Activated B cell treated with CpG ODN at 0.5 μM for 24 hours (primary cell): ENCODE measurements at regions not wholly inside any gene's neighbourhood (a gene's known extent, or its start where the extent isn't known, plus 50 kb on each side); places are given as distances from the start of the nearest gene placed in this dataset.

Experiments
- ATAC-seq: fragments of 200-7000 bp; cut with Tn5 transposase; one replicate; pipeline ENCODE4 v1.10.0; 2021; ENCODE audit warnings: low read depth, mild to moderate bottlenecking, moderate library complexity
- CTCF ChIA-PET: fragments of 350-600 bp; sonication (Branson Sonifier 250); formaldehyde crosslinking; loops from one replicate; lab custom pipeline; 2021; ENCODE audit warnings: antibody characterized with exemption; lab: Charles Lee
- POLR2A ChIA-PET: fragments of 350-600 bp; sonication (Branson Sonifier 250); formaldehyde crosslinking; loops from one replicate; lab custom pipeline; 2021; ENCODE audit warnings: antibody characterized with exemption; lab: Charles Lee
- DNase-seq: peaks from one replicate; pipeline ENCODE4 v3.0.0; 2022
- H3K27ac Mint-ChIP-seq: one replicate; pipeline ENCODE4 v1.8.0; 2020; ENCODE audit warnings: mixed read lengths
- H3K27me3 Mint-ChIP-seq: one replicate; pipeline ENCODE4 v1.8.0; 2021; ENCODE audit warnings: mixed read lengths
- H3K36me3 Mint-ChIP-seq: one replicate; pipeline ENCODE4 v1.8.0; 2021; ENCODE audit warnings: low read depth, mixed read lengths
- H3K4me1 Mint-ChIP-seq: one replicate; pipeline ENCODE4 v1.8.0; 2021; ENCODE audit warnings: mixed read lengths
- H3K4me3 Mint-ChIP-seq: one replicate; pipeline ENCODE4 v1.8.0; 2020; ENCODE audit warnings: mild to moderate bottlenecking, mixed read lengths
- H3K9me3 Mint-ChIP-seq: one replicate; pipeline ENCODE4 v1.8.0; 2020; ENCODE audit warnings: mixed read lengths
- CTCF ChIP-seq: fragments of 200-600 bp; IDR thresholded peaks from one replicate; pipeline ENCODE4 v1.8.0; 2022; ENCODE audit warnings: antibody characterized with exemption, mild to moderate bottlenecking
- intact Hi-C: fragments of 100-400 bp; cut with micrococcal nuclease; formaldehyde crosslinking; loops from one replicate; pipeline ENCODE4 v1.15.1; 2024

DNA sequence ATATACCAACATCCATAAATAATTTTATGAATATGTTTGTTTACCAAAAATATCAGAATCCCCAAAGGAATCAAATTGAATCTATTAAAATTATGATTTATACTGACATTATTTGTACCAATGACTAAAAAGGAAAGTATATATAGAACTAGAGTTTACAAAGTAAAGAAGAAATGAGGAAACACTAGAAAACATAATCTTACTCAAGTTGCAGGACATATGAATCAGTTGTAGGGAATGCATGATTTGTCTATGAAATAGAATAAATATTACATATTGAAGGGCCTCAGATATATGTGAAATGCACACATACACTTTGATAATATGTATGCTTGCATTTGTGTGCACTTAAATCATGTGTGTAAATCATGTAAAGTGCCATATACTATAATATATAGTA, 1466.4 kb downstream of the EFNB2 start:
- ChIA-PET POLR2A (no interaction called here), CTCF (no interaction called here)

DNA sequence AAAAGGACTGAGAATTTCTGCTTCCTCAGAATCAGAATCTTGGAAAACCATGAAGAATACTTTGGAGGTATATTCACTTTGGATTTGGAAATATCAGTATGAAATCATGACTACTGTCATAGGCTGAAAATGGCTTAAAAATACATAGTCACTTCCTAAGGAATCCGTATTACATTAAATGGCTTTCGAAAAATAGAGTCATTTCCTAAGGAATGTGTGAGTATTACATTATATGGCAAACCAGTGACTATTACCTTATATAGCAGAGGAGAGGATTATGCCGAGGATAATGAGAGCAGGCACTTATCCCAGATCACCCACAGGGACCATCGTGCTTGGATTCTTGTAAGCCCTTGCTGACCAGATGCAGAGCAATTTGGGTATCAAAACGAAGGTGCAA, 1471.8 kb downstream of the EFNB2 start:
- Mint-ChIP-seq H3K4me3 (no peak overlapping the region), H3K27me3 (no peaks in the 10 kb centered on the region), H3K27ac (no peak overlapping the region), H3K9me3 (no peaks in the 10 kb centered on the region), H3K4me1 (no peaks in the 10 kb centered on the region), H3K36me3 (no peaks in the 10 kb centered on the region)
- ATAC-seq, result no peak
- intact Hi-C loops, result no loop called here
- no peak for DNase-seq
- CTCF ChIA-PET, result no interaction called here
- TF ChIP-seq CTCF, result no peak
- POLR2A ChIA-PET, result no interaction called here

More for the DNA sequence above, 1466.4 kb downstream of the EFNB2 start:
- DNase-seq (no peak), ATAC-seq (no peak)
- intact Hi-C loops, result no loop called here
- no peak for TF ChIP-seq CTCF
- Mint-ChIP-seq H3K4me1 (no peaks in the 10 kb centered on the region), H3K27ac (no peak overlapping the region), H3K36me3 (no peaks in the 10 kb centered on the region), H3K27me3 (no peaks in the 10 kb centered on the region), H3K4me3 (no peak overlapping the region), H3K9me3 (no peaks in the 10 kb centered on the region)

DNA sequence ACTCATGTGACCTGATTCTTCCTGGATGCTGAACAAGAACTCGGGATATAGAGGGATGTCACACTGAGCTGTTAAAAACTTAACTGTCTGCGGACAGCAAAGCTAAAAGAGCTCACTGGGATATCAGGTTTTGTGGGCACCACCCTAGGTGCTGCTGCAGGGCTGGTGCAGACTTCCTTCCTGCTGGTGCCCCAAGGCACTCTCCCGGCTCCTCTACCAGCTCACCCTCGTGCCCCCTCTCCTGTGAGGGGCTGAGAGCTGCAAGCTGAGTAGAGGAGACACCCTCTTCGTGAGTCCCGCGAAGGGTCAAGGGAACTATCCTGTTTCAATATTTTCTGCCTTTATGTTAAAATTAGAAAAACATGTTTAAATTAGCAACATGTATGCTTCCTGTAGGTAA, 1475.7 kb downstream of the EFNB2 start:
- H3K9me3 Mint-ChIP-seq, result no peaks in the 10 kb centered on the region
- H3K36me3 Mint-ChIP-seq, result no peaks in the 10 kb centered on the region
- no peak overlapping the region for H3K27ac Mint-ChIP-seq
- CTCF ChIA-PET, result no interaction called here
- no peak for TF ChIP-seq CTCF
- DNase-seq, result no peak
- H3K27me3 Mint-ChIP-seq, result no peaks in the 10 kb centered on the region
- POLR2A ChIA-PET, result no interaction called here
- no peak for ATAC-seq
- no peak overlapping the region for H3K4me3 Mint-ChIP-seq
- H3K4me1 Mint-ChIP-seq, result no peaks in the 10 kb centered on the region
- intact Hi-C loops, result no loop called here

DNA sequence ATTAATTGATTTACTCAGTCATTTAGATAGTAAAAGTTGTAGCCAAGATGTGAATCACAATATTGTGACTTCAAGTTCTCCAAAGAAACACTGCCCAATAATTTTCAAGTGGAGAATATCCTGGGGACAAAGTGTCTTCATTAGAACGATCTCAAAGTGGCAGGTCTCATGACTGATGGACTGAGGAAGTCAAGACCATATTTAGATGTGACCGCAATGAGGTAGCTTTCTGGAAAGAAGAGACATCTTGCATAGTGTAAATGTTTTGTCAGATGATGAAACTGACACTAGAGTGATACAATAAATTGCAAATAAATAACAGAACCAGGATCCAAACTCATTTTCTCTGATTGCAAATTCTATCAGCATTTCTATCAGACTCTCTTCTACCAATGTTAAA, 1476.9 kb downstream of the EFNB2 start:
- no peaks in the 10 kb centered on the region for H3K9me3 Mint-ChIP-seq
- H3K36me3 Mint-ChIP-seq, result no peaks in the 10 kb centered on the region
- intact Hi-C loops, result no loop called here
- ATAC-seq (no peak), DNase-seq (no peak)
- H3K4me1 Mint-ChIP-seq, result no peaks in the 10 kb centered on the region
- H3K27ac Mint-ChIP-seq, result no peak overlapping the region
- H3K27me3 Mint-ChIP-seq, result no peaks in the 10 kb centered on the region
- no peak for TF ChIP-seq CTCF
- ChIA-PET POLR2A (no interaction called here), CTCF (no interaction called here)
- H3K4me3 Mint-ChIP-seq, result no peak overlapping the region

DNA sequence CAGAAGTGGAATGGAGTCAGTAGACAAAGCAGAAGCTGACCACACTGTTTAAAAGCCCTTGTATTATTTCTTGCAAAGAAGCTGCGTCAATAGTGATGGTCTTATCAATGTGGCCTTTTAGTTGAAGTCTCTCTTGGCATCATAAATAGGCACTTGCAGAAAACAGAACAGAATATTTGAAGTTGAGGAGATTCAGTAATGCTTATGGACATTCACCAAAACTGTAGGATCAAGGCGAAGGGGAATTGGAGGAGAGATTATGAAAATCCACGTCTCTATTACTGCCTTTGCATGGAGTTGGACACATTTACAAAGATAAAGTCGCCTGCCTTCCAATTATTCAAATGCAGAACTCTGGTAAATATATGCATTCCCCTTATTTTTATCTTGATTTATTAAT, 1482.8 kb downstream of the EFNB2 start:
- no peaks in the 10 kb centered on the region for H3K9me3 Mint-ChIP-seq
- no peak overlapping the region for H3K27ac Mint-ChIP-seq
- no peak for ATAC-seq
- H3K4me3 Mint-ChIP-seq, result no peak overlapping the region
- H3K36me3 Mint-ChIP-seq, result no peaks in the 10 kb centered on the region
- intact Hi-C loops, result no loop called here
- no peak for DNase-seq
- TF ChIP-seq CTCF, result no peak
- ChIA-PET POLR2A (no interaction called here), CTCF (no interaction called here)
- no peaks in the 10 kb centered on the region for H3K4me1 Mint-ChIP-seq
- no peaks in the 10 kb centered on the region for H3K27me3 Mint-ChIP-seq
